ENCODE measurements at regions not wholly inside any gene's neighbourhood (a gene's known extent, or its start where the extent isn't known, plus 50 kb on each side); places are given as distances from the start of the nearest gene placed in this dataset.

DNA sequence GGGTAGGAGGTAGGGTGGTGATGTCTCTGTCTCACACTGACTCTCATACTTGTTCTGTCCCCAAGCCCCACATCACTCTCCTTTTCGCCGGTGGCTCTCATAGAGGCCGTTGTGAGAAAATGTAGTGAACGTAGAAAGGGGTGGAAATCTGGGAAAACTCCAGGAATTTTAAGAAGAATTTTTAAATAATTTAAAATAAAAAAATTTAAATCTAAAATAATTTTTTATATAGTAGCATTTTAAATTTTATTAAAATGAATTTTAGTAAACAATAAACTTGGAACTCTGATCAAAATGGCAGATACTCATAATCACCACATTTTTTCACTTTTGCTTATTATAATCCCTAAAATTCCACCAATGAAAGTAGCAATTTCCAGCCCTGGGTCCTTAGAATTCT is 473.6 kb upstream of the ZFHX3 start:
- 63% methylated on average over 4 of the region's 4 CpGs for WGBS (ENCODE audit: insufficient coverage, low coverage, low lambda C conversion rate, missing lambda C conversion rate)
- Histone ChIP-seq H3K4me3 (no peak overlapping the region), H3K9me3 (no peaks in the 10 kb centered on the region), H3K4me1 (no peaks in the 10 kb centered on the region), H3K27me3 (no peaks in the 10 kb centered on the region), H3K27ac (no peak overlapping the region), H3K36me3 (no peaks in the 10 kb centered on the region)
- DNase-seq (no peak), ATAC-seq (no peak)
- intact Hi-C loops (cut with DNase I): no loop called here
- no peak for TF ChIP-seq POLR2A (IDR thresholded peaks at IDR 0.05)
- TF ChIP-seq, protein P1, sequence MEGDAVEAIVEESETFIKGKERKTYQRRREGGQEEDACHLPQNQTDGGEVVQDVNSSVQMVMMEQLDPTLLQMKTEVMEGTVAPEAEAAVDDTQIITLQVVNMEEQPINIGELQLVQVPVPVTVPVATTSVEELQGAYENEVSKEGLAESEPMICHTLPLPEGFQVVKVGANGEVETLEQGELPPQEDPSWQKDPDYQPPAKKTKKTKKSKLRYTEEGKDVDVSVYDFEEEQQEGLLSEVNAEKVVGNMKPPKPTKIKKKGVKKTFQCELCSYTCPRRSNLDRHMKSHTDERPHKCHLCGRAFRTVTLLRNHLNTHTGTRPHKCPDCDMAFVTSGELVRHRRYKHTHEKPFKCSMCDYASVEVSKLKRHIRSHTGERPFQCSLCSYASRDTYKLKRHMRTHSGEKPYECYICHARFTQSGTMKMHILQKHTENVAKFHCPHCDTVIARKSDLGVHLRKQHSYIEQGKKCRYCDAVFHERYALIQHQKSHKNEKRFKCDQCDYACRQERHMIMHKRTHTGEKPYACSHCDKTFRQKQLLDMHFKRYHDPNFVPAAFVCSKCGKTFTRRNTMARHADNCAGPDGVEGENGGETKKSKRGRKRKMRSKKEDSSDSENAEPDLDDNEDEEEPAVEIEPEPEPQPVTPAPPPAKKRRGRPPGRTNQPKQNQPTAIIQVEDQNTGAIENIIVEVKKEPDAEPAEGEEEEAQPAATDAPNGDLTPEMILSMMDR (IDR thresholded peaks at IDR 0.05): no peak

DNA sequence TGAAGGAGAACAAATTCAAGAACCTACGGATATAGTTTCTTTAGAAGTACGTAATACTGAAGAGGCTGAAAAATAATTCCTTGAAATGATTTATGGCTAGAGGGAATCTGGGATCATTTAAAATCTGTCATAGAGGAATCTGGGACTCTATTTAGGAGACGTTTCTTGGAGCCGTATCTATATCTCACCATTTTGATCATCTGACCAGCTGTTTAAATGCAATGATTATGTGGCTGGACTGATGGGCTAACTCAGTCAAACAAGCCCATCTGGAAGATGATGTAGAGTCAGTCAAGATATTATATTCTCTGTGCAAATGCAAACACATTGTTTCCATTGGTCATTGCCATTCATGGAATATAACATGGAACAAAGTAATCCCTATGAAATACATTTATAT is 467.7 kb upstream of the ZFHX3 start:
- no peak overlapping the region for H3K27ac ChIP-seq
- no peak overlapping the region for H3K4me3 ChIP-seq
- ATAC-seq: no peak
- TF ChIP-seq, protein P1 (IDR thresholded peaks at IDR 0.05): no peak
- TF ChIP-seq POLR2A (IDR thresholded peaks at IDR 0.05): no peak
- DNase-seq: no peak
- no peaks in the 10 kb centered on the region for H3K36me3 ChIP-seq
- intact Hi-C loops (cut with DNase I): no loop called here
- WGBS (ENCODE audit: insufficient coverage, low coverage, low lambda C conversion rate, missing lambda C conversion rate): 66% methylated on average over 4 of the region's 4 CpGs
- no peaks in the 10 kb centered on the region for H3K9me3 ChIP-seq
- H3K4me1 ChIP-seq: no peaks in the 10 kb centered on the region
- H3K27me3 ChIP-seq: no peaks in the 10 kb centered on the region

DNA sequence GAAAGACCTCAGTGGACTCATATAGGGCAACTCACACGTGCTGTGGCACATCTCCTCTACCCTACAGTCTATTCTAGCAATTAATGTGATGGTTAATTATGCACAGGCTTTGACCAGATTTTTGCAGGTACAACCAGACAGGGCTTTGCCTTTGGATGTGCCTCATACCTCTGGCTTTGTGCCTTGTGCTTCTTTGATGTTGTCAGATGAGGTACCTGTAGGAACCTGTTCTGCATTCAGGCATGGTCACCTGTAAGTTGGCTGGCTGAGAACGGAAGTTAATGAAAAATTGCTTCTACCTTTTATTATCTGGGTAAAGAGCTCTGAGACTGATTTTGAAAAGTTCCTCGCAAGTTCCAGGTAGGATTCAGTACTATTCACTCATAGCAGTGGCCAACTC is 462.9 kb upstream of the ZFHX3 start:
- Histone ChIP-seq H3K4me3 (no peak overlapping the region), H3K9me3 (no peaks in the 10 kb centered on the region), H3K27me3 (no peaks in the 10 kb centered on the region), H3K36me3 (no peaks in the 10 kb centered on the region), H3K4me1 (no peaks in the 10 kb centered on the region), H3K27ac (no peak overlapping the region)
- intact Hi-C loops (cut with DNase I): no loop called here
- TF ChIP-seq POLR2A (IDR thresholded peaks at IDR 0.05): no peak
- TF ChIP-seq, protein P1 (IDR thresholded peaks at IDR 0.05): no peak
- 56% methylated on average over 3 of the region's 3 CpGs for WGBS (ENCODE audit: insufficient coverage, low coverage, low lambda C conversion rate, missing lambda C conversion rate)
- DNase-seq (no peak), ATAC-seq (no peak)

DNA sequence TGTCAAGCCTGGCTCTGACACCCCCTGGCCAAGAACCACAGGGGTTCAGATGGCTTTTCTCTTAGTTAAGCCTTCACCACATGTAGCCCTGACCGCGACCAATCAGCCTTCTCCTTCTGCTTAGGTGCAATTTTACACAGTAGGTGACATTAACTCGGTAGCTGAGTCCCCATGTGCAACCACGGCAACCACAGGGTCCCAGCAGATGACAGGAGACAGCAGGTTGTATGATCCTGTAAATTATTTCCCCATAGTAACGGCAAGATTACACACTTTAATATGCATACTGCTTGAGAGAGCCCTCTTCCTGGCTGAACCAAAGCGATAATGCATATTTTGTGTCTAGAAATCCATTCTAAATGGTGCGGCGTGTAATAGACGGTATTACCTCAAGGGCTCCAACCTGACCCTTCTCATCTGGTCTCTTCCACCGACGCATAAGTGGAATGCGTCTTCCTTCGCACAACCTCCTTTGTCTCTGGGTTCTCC is 458.7 kb upstream of the ZFHX3 start:
- TF ChIP-seq, protein P1 (IDR thresholded peaks at IDR 0.05): no peak
- no peak for TF ChIP-seq POLR2A (IDR thresholded peaks at IDR 0.05)
- intact Hi-C loops (cut with DNase I): no loop called here
- no peak overlapping the region for H3K27ac ChIP-seq
- no peaks in the 10 kb centered on the region for H3K36me3 ChIP-seq
- no peaks in the 10 kb centered on the region for H3K9me3 ChIP-seq
- H3K27me3 ChIP-seq: no peaks in the 10 kb centered on the region
- no peak for ATAC-seq
- 71% methylated on average over 11 of the region's 13 CpGs for WGBS (ENCODE audit: insufficient coverage, low coverage, low lambda C conversion rate, missing lambda C conversion rate)
- H3K4me3 ChIP-seq: no peak overlapping the region
- H3K4me1 ChIP-seq: no peaks in the 10 kb centered on the region
- DNase-seq: no peak

DNA sequence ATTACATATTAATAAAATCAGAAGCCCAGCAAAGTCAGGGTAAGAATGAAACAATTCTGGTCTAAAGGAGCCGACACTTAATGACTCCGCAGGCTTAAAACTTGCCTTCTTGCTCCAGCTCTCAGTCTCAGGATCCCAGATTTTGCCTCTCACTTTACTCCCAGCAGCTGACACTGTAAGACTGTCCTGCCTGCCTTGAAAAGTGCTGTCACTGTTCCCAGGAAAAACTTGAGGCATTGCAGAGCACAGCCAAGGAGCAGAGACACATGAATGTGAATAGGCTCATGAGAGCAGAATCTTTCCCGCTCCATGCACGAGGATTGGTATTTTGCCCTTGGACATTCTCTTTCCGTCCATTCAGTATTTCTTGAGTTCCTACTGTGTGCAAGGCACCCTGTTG is 457.6 kb upstream of the ZFHX3 start:
- Histone ChIP-seq H3K4me1 (no peaks in the 10 kb centered on the region), H3K36me3 (no peaks in the 10 kb centered on the region), H3K27ac (no peak overlapping the region), H3K4me3 (no peak overlapping the region), H3K27me3 (no peaks in the 10 kb centered on the region), H3K9me3 (no peaks in the 10 kb centered on the region)
- TF ChIP-seq POLR2A (IDR thresholded peaks at IDR 0.05): no peak
- TF ChIP-seq, protein P1 (IDR thresholded peaks at IDR 0.05): no peak
- no peak for ATAC-seq
- intact Hi-C loops (cut with DNase I): no loop called here
- DNase-seq: no peak
- 56% methylated on average over 4 of the region's 5 CpGs for WGBS (ENCODE audit: insufficient coverage, low coverage, low lambda C conversion rate, missing lambda C conversion rate)

Data from right lobe of liver (tissue), 6 donors.